Keratinocyte (primary cell): ENCODE measurements at regions not wholly inside any gene's neighbourhood (a gene's known extent, or its start where the extent isn't known, plus 50 kb on each side); places are given as distances from the start of the nearest gene placed in this dataset.

Source experiments
- CTCF ChIP-seq, 3 experiments: IDR thresholded peaks in 1 of 3; conservative IDR thresholded peaks in 1 of 3; optimal IDR thresholded peaks in 1 of 3; 2 replicates in 2 of 3; 3 replicates in 1 of 3; pipeline versions ENCODE3 to v1.5.1; 2011; ENCODE audit warnings: low read length in 3 of 3, mild to moderate bottlenecking in 3 of 3, moderate library complexity in 2 of 3, control low read depth in 1 of 3, inconsistent platforms in 1 of 3; ENCODE audit not compliant: insufficient read depth in 2 of 3; ENCODE audit errors: extremely low read depth in 1 of 3
- EZH2 ChIP-seq: IDR thresholded peaks from one replicate; pipeline ENCODE4 v1.6.1; 2012; ENCODE audit warnings: inconsistent platforms, mild to moderate bottlenecking, low read length, moderate library complexity

- TF ChIP-seq CTCF (optimal IDR thresholded peaks at IDR 0.05 in 1 of 3, IDR thresholded peaks at IDR 0.05 in 1 of 3, conservative IDR thresholded peaks at IDR 0.05 in 1 of 3; ENCODE audit: extremely low read depth in 1 of 3, insufficient read depth in 2 of 3, low read length in 3 of 3) (no peak), EZH2 (no peak)
Observed at GRCh38 chr5:159536646-159537045, 206.4 kb upstream of the IL12B start.
